HG03135 (cell line): ENCODE measurements at regions not wholly inside any gene's neighbourhood (a gene's known extent, or its start where the extent isn't known, plus 50 kb on each side); places are given as distances from the start of the nearest gene placed in this dataset.

Experiments used
- ATAC-seq: cut with Tn5 transposase; IDR thresholded peaks from one replicate; pipeline ENCODE4 v1.9.1; 2021; ENCODE audit warnings: mild to moderate bottlenecking, moderate library complexity; ENCODE audit not compliant: unreplicated experiment

DNA sequence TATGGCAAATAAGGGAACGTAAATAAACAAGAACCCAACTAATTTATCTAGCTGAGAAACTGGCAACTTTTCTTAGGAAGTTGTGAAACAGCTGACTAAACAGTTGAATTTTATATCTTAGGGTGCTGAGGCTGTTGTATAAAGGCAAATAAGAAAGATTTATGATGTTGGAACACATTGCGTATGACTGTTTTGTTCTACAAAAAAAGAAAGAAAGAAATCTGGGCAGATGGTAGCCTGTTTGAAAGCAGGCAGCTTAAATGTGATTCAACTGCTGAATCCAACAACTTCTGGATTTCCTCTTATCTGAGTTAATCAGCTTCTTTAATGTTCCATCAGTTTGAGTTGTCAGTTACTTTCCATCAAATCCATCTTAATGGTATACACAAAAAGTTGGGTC, 214.5 kb downstream of the SNX13 start:
- no peak for ATAC-seq

DNA sequence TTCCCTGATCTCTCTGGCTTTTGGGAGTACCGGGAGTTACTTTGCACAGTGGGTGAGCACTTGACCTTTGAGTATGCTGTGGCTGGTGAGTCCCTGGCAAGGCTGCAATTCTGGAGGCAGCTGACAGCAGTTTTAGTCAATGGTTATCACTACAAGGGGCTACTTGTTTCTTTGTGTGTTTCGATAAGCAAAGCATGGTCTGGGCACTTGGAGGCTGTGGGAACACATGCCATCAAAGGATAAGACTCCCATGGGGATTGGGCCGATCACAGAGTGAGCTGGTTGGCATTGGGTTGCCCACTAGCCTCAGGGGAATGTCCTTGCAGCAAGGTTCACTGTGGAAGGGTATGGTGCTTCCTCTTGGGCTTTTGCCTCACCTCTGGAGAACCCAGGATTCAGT, 208.2 kb downstream of the SNX13 start:
- no peak for ATAC-seq
